CD4-positive, alpha-beta memory T cell (primary cell): ENCODE measurements at regions not wholly inside any gene's neighbourhood (a gene's known extent, or its start where the extent isn't known, plus 50 kb on each side); places are given as distances from the start of the nearest gene placed in this dataset.
"Not testable (repeated sequence)": the region's sequence is repeated elsewhere in the genome, so short reads cannot be mapped to it uniquely, and the experiment has no call there.

ENCODE experiments used
- CTCF ChIA-PET: fragments of 350-600 bp; sonication (Branson Sonifier 250); formaldehyde crosslinking; loops from one replicate; lab custom pipeline; 2021; ENCODE audit warnings: inconsistent platforms; ENCODE audit not compliant: partially characterized antibody; lab: Charles Lee
- POLR2A ChIA-PET: fragments of 350-600 bp; sonication (Branson Sonifier 250); formaldehyde crosslinking; loops from one replicate; lab custom pipeline; 2021; ENCODE audit not compliant: partially characterized antibody; lab: Charles Lee
- DNase-seq, 5 donors: peaks; one replicate each; pipeline versions ENCODE4 v3.0.0 to v3.0.0-alpha.2; 2020 to 2022; ENCODE audit warnings: mixed read lengths in 1 of 5
- H3K27ac ChIP-seq: one replicate; pipeline ENCODE4 v1.7.0; 2013; ENCODE audit warnings: low read depth, low read length
- H3K27me3 ChIP-seq: 2 replicates; pipeline ENCODE4 v1.7.0; 2013; ENCODE audit warnings: mild to moderate bottlenecking, low read length, moderate library complexity; ENCODE audit not compliant: insufficient read depth
- H3K36me3 ChIP-seq: 2 replicates; pipeline ENCODE4 v1.7.0; 2013; ENCODE audit warnings: mild to moderate bottlenecking, low read length, moderate library complexity; ENCODE audit not compliant: insufficient read depth
- H3K4me1 ChIP-seq: 2 replicates; pipeline ENCODE4 v1.7.0; 2013; ENCODE audit warnings: mild to moderate bottlenecking, low read length, moderate library complexity; ENCODE audit not compliant: insufficient read depth
- H3K4me3 ChIP-seq, 2 donors: one replicate each; pipeline ENCODE4 v1.7.0; 2013; ENCODE audit warnings: low read length in 2 of 2, mild to moderate bottlenecking in 1 of 2
- H3K9me3 ChIP-seq, 2 donors: one replicate each; pipeline ENCODE4 v1.7.0; 2013; ENCODE audit warnings: low read length in 2 of 2, control low read depth in 1 of 2; ENCODE audit not compliant: control insufficient read depth in 1 of 2
- H3K27ac Mint-ChIP-seq, 7 donors: one replicate each; pipeline ENCODE4 v1.8.0; 2020 to 2021; ENCODE audit warnings: mixed read lengths in 7 of 7, mild to moderate bottlenecking in 6 of 7, inconsistent platforms in 3 of 7, moderate library complexity in 3 of 7
- H3K27me3 Mint-ChIP-seq, 2 donors: one replicate each; pipeline ENCODE4 v1.8.0; 2020 to 2021; ENCODE audit warnings: mixed read lengths in 2 of 2
- H3K36me3 Mint-ChIP-seq, 2 donors: one replicate each; pipeline ENCODE4 v1.8.0; 2020 to 2021; ENCODE audit warnings: mixed read lengths in 2 of 2, inconsistent platforms in 1 of 2, mild to moderate bottlenecking in 1 of 2
- H3K4me1 Mint-ChIP-seq, 4 donors: one replicate each; pipeline ENCODE4 v1.8.0; 2020 to 2021; ENCODE audit warnings: mixed read lengths in 4 of 4, mild to moderate bottlenecking in 1 of 4
- H3K4me3 Mint-ChIP-seq, 8 donors: one replicate each; pipeline ENCODE4 v1.8.0; 2020 to 2021; ENCODE audit warnings: mixed read lengths in 8 of 8, mild to moderate bottlenecking in 7 of 8, moderate library complexity in 6 of 8, inconsistent platforms in 3 of 8
- H3K9me3 Mint-ChIP-seq, 8 donors: one replicate each; pipeline ENCODE4 v1.8.0; 2020 to 2021; ENCODE audit warnings: mixed read lengths in 8 of 8, mild to moderate bottlenecking in 5 of 8, inconsistent platforms in 3 of 8, moderate library complexity in 1 of 8
- intact Hi-C: fragments of 100-400 bp; cut with micrococcal nuclease; formaldehyde crosslinking; loops from one replicate; pipeline ENCODE4 v1.15.1; 2023

DNA sequence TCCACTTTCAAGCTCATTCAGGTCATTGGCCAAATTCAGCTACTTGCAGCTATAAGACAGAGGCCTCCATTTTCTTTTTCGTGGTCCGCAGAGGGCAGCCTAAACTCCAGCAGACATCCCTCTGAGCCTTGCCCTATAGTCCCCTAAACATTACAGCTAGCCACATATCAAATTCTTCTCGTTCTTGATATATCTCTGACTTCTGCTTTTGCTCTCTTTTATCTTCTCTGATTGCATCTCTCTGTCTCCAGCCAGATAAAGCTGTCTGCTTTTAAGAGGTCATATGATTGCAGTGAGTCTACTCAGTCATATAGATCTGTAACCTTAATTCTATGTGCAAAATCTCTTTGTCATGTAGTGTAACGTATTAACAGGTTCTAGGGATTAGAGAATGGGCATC lies 358.4 kb upstream of the RGS17 start:
- Histone ChIP-seq H3K27me3 (no peaks in the 10 kb centered on the region), H3K4me1 (no peaks in the 10 kb centered on the region), H3K27ac (no peak overlapping the region), H3K9me3 (no peaks in the 10 kb centered on the region), H3K36me3 (no peaks in the 10 kb centered on the region), H3K4me3 (no peak overlapping the region)
- H3K9me3 Mint-ChIP-seq: peaks cover 0 to 15% (median 0%) of the 10 kb centered on the region in 8 donors
- no peaks in the 10 kb centered on the region for H3K36me3 Mint-ChIP-seq
- DNase-seq: no peak
- intact Hi-C loops: no loop called here
- CTCF ChIA-PET: interaction anchor here (1.3 kb wide), 1 partner anchor 11 kb away, joined by 3 read pairs; no protein-coding TSS in a partner anchor
- H3K27me3 Mint-ChIP-seq: no peaks in the 10 kb centered on the region
- no peaks in the 10 kb centered on the region for H3K4me1 Mint-ChIP-seq
- H3K27ac Mint-ChIP-seq: no peak overlapping the region
- H3K4me3 Mint-ChIP-seq: no peak overlapping the region
- POLR2A ChIA-PET: no interaction called here

- DNase-seq: no peak
- Mint-ChIP-seq H3K27ac (no peak overlapping the region), H3K9me3 (peaks cover 0 to 15% (median 0%) of the 10 kb centered on the region in 8 donors), H3K27me3 (no peaks in the 10 kb centered on the region), H3K4me3 (no peak overlapping the region), H3K36me3 (no peaks in the 10 kb centered on the region), H3K4me1 (no peaks in the 10 kb centered on the region)
- Histone ChIP-seq H3K9me3 (no peaks in the 10 kb centered on the region), H3K27me3 (no peaks in the 10 kb centered on the region), H3K4me3 (no peak overlapping the region), H3K4me1 (no peaks in the 10 kb centered on the region), H3K27ac (no peak overlapping the region), H3K36me3 (no peaks in the 10 kb centered on the region)
- intact Hi-C loops: no loop called here
- POLR2A ChIA-PET: no interaction called here
- CTCF ChIA-PET: no interaction called here
Measured at GRCh38 chr6:153488267-153488666, 357.2 kb upstream of the RGS17 start.

DNA sequence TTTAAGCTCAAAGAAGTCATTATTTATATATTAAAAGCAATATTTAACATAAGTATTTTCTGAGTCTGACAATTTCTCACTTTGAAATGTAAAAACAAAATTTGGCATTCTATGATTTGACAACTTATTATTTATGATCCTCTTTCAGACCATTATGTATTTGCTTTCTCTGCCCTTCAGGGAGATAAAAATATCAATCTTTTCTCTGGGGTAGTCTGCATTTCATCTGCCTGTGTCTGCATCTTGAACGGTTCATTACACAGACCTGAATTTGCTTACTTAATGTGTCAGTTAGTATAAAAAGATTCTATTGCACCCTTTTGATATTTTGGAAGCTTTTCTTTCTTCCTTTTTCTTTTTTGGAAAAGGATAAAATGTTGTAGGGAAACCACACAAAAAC lies 354.0 kb upstream of the RGS17 start:
- Histone ChIP-seq H3K4me1 (no peaks in the 10 kb centered on the region), H3K27ac (no peak overlapping the region), H3K36me3 (no peaks in the 10 kb centered on the region), H3K4me3 (no peak overlapping the region), H3K9me3 (no peaks in the 10 kb centered on the region), H3K27me3 (no peaks in the 10 kb centered on the region)
- no peaks in the 10 kb centered on the region for H3K4me1 Mint-ChIP-seq
- no peak overlapping the region for H3K4me3 Mint-ChIP-seq
- CTCF ChIA-PET: no interaction called here
- no peaks in the 10 kb centered on the region for H3K36me3 Mint-ChIP-seq
- intact Hi-C loops: no loop called here
- H3K9me3 Mint-ChIP-seq: peaks cover 0 to 15% (median 0%) of the 10 kb centered on the region in 8 donors
- H3K27ac Mint-ChIP-seq: no peak overlapping the region
- no peak for DNase-seq
- no peaks in the 10 kb centered on the region for H3K27me3 Mint-ChIP-seq
- POLR2A ChIA-PET: no interaction called here

GRCh38 chr6:153484056-153484455 lies 353.0 kb upstream of the RGS17 start:
- H3K4me3 ChIP-seq: no peak overlapping the region
- no peaks in the 10 kb centered on the region for H3K36me3 ChIP-seq
- ChIA-PET POLR2A (no interaction called here), CTCF (no interaction called here)
- no peak for DNase-seq
- H3K27me3 ChIP-seq: no peaks in the 10 kb centered on the region
- Mint-ChIP-seq H3K27me3 (no peaks in the 10 kb centered on the region), H3K4me3 (no peak overlapping the region), H3K9me3 (peaks cover 0 to 8% (median 0%) of the 10 kb centered on the region in 8 donors), H3K27ac (no peak overlapping the region), H3K4me1 (no peaks in the 10 kb centered on the region), H3K36me3 (no peaks in the 10 kb centered on the region)
- intact Hi-C loops: no loop called here
- no peaks in the 10 kb centered on the region for H3K9me3 ChIP-seq
- H3K27ac ChIP-seq: no peak overlapping the region
- no peaks in the 10 kb centered on the region for H3K4me1 ChIP-seq

GRCh38 chr6:153476243-153476642 lies 345.2 kb upstream of the RGS17 start:
- intact Hi-C loops: no loop called here
- Histone ChIP-seq H3K27me3 (no peaks in the 10 kb centered on the region), H3K4me3 (no peak overlapping the region), H3K27ac (no peak overlapping the region), H3K9me3 (no peaks in the 10 kb centered on the region), H3K4me1 (no peaks in the 10 kb centered on the region), H3K36me3 (no peaks in the 10 kb centered on the region)
- no peaks in the 10 kb centered on the region for H3K4me1 Mint-ChIP-seq
- POLR2A ChIA-PET: no interaction called here
- H3K9me3 Mint-ChIP-seq: peaks cover 0 to 4% (median under 1%) of the 10 kb centered on the region in 8 donors
- H3K4me3 Mint-ChIP-seq: no peak overlapping the region
- no peak overlapping the region for H3K27ac Mint-ChIP-seq
- CTCF ChIA-PET: no interaction called here
- no peaks in the 10 kb centered on the region for H3K27me3 Mint-ChIP-seq
- H3K36me3 Mint-ChIP-seq: no peaks in the 10 kb centered on the region
- DNase-seq: no peak

DNA sequence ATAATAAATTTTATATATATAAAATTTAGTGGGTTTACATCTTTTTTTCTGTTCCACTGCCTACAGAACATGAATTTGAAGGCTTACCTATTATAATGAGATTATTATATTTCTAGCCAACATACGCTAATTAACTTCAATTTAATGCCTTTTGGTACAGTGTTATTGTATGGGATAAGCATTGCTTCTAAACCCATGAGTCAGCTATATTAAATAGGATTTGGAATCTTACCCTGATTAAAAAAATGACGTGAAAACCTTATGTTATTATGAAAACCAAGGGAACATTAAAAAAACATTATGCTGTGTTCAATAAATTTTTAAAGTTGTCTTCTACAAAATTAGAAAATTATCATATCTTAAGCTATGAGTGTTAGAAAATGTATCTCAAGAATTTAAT lies 334.0 kb upstream of the RGS17 start:
- POLR2A ChIA-PET: no interaction called here
- intact Hi-C loops: no loop called here
- H3K36me3 Mint-ChIP-seq: no peaks in the 10 kb centered on the region
- CTCF ChIA-PET: no interaction called here
- no peaks in the 10 kb centered on the region for H3K36me3 ChIP-seq
- H3K27ac ChIP-seq: no peak overlapping the region
- H3K4me3 ChIP-seq: no peak overlapping the region
- no peaks in the 10 kb centered on the region for H3K4me1 ChIP-seq
- H3K27me3 Mint-ChIP-seq: no peaks in the 10 kb centered on the region
- H3K4me3 Mint-ChIP-seq: no peak overlapping the region
- no peaks in the 10 kb centered on the region for H3K27me3 ChIP-seq
- no peak overlapping the region for H3K27ac Mint-ChIP-seq
- peaks cover 0 to 4% (median 0%) of the 10 kb centered on the region in 8 donors for H3K9me3 Mint-ChIP-seq
- no peaks in the 10 kb centered on the region for H3K4me1 Mint-ChIP-seq
- DNase-seq: no peak
- no peaks in the 10 kb centered on the region for H3K9me3 ChIP-seq

DNA sequence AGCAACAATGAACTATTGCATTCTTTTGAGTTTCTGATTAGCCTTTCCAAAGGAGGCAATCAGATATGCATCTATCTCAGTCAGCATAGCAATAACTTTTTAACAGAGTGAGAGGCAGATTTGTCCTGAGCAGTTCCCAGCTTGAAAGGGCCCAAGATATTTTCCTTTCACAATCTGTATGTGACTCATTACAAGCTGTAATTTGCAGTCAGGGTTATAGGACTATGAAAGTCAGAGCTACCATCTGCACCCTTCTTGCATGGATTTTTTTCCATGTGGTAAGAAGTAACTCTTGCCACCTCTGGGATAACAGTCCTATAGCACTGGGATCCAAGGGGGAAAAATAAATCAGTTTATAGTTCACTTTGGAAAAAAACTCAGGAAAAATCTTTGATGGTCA lies 318.2 kb upstream of the RGS17 start:
- Histone ChIP-seq H3K36me3 (no peaks in the 10 kb centered on the region), H3K27me3 (no peaks in the 10 kb centered on the region), H3K4me3 (no peak overlapping the region), H3K4me1 (no peaks in the 10 kb centered on the region), H3K9me3 (no peaks in the 10 kb centered on the region), H3K27ac (no peak overlapping the region)
- no peaks in the 10 kb centered on the region for H3K27me3 Mint-ChIP-seq
- intact Hi-C loops: no loop called here
- H3K4me1 Mint-ChIP-seq: no peaks in the 10 kb centered on the region
- ChIA-PET POLR2A (no interaction called here), CTCF (no interaction called here)
- H3K36me3 Mint-ChIP-seq: no peaks in the 10 kb centered on the region
- H3K27ac Mint-ChIP-seq: no peak overlapping the region
- no peak overlapping the region for H3K4me3 Mint-ChIP-seq
- peaks cover 0 to 14% (median 5%) of the 10 kb centered on the region in 8 donors for H3K9me3 Mint-ChIP-seq
- no peak for DNase-seq

GRCh38 chr6:153442749-153443148 lies 311.7 kb upstream of the RGS17 start:
- H3K9me3 ChIP-seq, DNase-seq, H3K4me3 ChIP-seq, H3K27ac Mint-ChIP-seq, H3K4me1 Mint-ChIP-seq, H3K27me3 ChIP-seq, CTCF ChIA-PET, H3K27ac ChIP-seq, H3K4me1 ChIP-seq, H3K4me3 Mint-ChIP-seq, POLR2A ChIA-PET, H3K36me3 Mint-ChIP-seq, H3K27me3 Mint-ChIP-seq, intact Hi-C loops, H3K36me3 ChIP-seq: not testable (repeated sequence)
- peaks cover 0 to 11% (median 3%) of the 10 kb centered on the region in 8 donors for H3K9me3 Mint-ChIP-seq
